IPS DF 19.7 (cell line): ENCODE measurements at regions not wholly inside any gene's neighbourhood (a gene's known extent, or its start where the extent isn't known, plus 50 kb on each side); places are given as distances from the start of the nearest gene placed in this dataset.

Experiments used
- DNase-seq: peaks from one replicate; pipeline ENCODE4 v3.0.0-alpha.2; 2013; ENCODE audit warnings: low read depth, low spot score

- no peak for DNase-seq
These were observed 409.8 kb downstream of the GPD2 start for GRCh38 chr2:156845806-156846558.

- DNase-seq: no peak
These were observed 405.3 kb upstream of the GALNT5 start for GRCh38 chr2:156852210-156852609.

GRCh38 chr2:156852681-156853080 lies 404.8 kb upstream of the GALNT5 start:
- no peak for DNase-seq

- no peak for DNase-seq
These were observed 393.2 kb upstream of the GALNT5 start for GRCh38 chr2:156864325-156864724.

GRCh38 chr2:156864753-156865152 lies 392.8 kb upstream of the GALNT5 start:
- no peak for DNase-seq

- no peak for DNase-seq
These were observed 390.3 kb upstream of the GALNT5 start for GRCh38 chr2:156867201-156867600.

- no peak for DNase-seq
These were observed 382.8 kb upstream of the GALNT5 start for GRCh38 chr2:156874707-156875106.

GRCh38 chr2:156883804-156884203 lies 373.7 kb upstream of the GALNT5 start:
- DNase-seq: no peak

- no peak for DNase-seq
These were observed 373.3 kb upstream of the GALNT5 start for GRCh38 chr2:156884216-156884615.

GRCh38 chr2:156890529-156891148 lies 366.9 kb upstream of the GALNT5 start:
- DNase-seq: no peak

- no peak for DNase-seq
These were observed 365.9 kb upstream of the GALNT5 start for GRCh38 chr2:156891609-156892008.

- DNase-seq: peak; percentile 50
These were observed 364.8 kb upstream of the GALNT5 start for GRCh38 chr2:156892467-156893281.

GRCh38 chr2:156896294-156896693 lies 361.2 kb upstream of the GALNT5 start:
- no peak for DNase-seq

- no peak for DNase-seq
These were observed 360.0 kb upstream of the GALNT5 start for GRCh38 chr2:156897548-156897947.

- no peak for DNase-seq
These were observed 356.0 kb upstream of the GALNT5 start for GRCh38 chr2:156901373-156902031.

GRCh38 chr2:156903335-156903734 lies 354.2 kb upstream of the GALNT5 start:
- DNase-seq: no peak

- no peak for DNase-seq
These were observed 349.7 kb upstream of the GALNT5 start for GRCh38 chr2:156907806-156908205.

- DNase-seq: no peak
These were observed 348.7 kb upstream of the GALNT5 start for GRCh38 chr2:156908825-156909224.

GRCh38 chr2:156909983-156910382 lies 347.5 kb upstream of the GALNT5 start:
- DNase-seq: no peak

GRCh38 chr2:156915332-156915731 lies 342.2 kb upstream of the GALNT5 start:
- DNase-seq: no peak

GRCh38 chr2:156918410-156918809 lies 339.1 kb upstream of the GALNT5 start:
- DNase-seq: peak; percentile 64

GRCh38 chr2:156930423-156930822 lies 327.1 kb upstream of the GALNT5 start:
- no peak for DNase-seq
